Lower leg skin (tissue), 3 donors: ENCODE measurements at regions not wholly inside any gene's neighbourhood (a gene's known extent, or its start where the extent isn't known, plus 50 kb on each side); places are given as distances from the start of the nearest gene placed in this dataset.

ENCODE experiments used
- CTCF ChIP-seq, 3 donors: fragments of 450-650 bp; IDR thresholded peaks; one replicate each; pipeline ENCODE4 v1.5.1; 2016; ENCODE audit warnings: antibody characterized with exemption in 3 of 3, mild to moderate bottlenecking in 3 of 3, moderate library complexity in 2 of 3
- POLR2A ChIP-seq, 2 donors: fragments of 450-650 bp; IDR thresholded peaks; one replicate each; pipeline ENCODE4 v1.6.1; 2016 to 2017; ENCODE audit warnings: antibody characterized with exemption in 2 of 2, mild to moderate bottlenecking in 1 of 2, moderate library complexity in 1 of 2

DNA sequence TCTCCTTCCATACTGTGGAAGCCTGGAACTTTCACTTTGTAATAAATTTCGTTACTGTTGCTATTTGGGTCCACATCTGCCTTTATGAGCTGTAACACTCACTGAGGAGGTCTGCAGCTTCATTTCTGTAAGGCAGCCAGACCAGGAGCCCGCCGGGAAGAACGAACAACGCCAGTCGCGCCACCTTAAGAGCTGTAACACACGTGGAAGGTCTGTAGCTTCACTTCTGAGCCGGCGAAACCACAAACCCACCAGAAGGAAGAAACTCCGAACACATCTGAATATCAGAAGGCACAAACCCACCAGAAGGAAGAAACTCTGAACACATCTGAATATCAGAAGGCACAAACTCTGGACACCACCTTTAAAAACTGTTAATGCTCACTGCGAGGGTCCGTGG, 589.9 kb upstream of the SLC35B3 start:
- no peak for TF ChIP-seq CTCF (IDR thresholded peaks at IDR 0.05)
- TF ChIP-seq POLR2A (IDR thresholded peaks at IDR 0.05), result no peak
